ENCODE measurements at regions not wholly inside any gene's neighbourhood (a gene's known extent, or its start where the extent isn't known, plus 50 kb on each side); places are given as distances from the start of the nearest gene placed in this dataset.

- Histone ChIP-seq H3K4me1 (no peaks in the 10 kb centered on the region), H3K36me3 (no peaks in the 10 kb centered on the region), H3K27me3 (no peaks in the 10 kb centered on the region), H3K9me3 (no peaks in the 10 kb centered on the region), H3K4me3 (no peak overlapping the region), H3K27ac (no peak overlapping the region)
- TF ChIP-seq CTCF (IDR thresholded peaks at IDR 0.05): no peak
- intact Hi-C loops (cut with DNase I): no loop called here
- DNase-seq (no peak), ATAC-seq (no peak)
Observed at GRCh38 chr7:41118486-41118885, 584.4 kb downstream of the INHBA start.

- Histone ChIP-seq H3K4me3 (no peak overlapping the region), H3K27ac (no peak overlapping the region), H3K36me3 (no peaks in the 10 kb centered on the region), H3K27me3 (no peaks in the 10 kb centered on the region), H3K9me3 (no peaks in the 10 kb centered on the region), H3K4me1 (no peaks in the 10 kb centered on the region)
- no peak for TF ChIP-seq CTCF (IDR thresholded peaks at IDR 0.05)
- DNase-seq (no peak), ATAC-seq (no peak)
- intact Hi-C loops (cut with DNase I): no loop called here
Observed at GRCh38 chr7:41117431-41117830, 585.5 kb downstream of the INHBA start.

GRCh38 chr7:41116817-41117216 lies 586.1 kb downstream of the INHBA start:
- DNase-seq (no peak), ATAC-seq (no peak)
- no peaks in the 10 kb centered on the region for H3K4me1 ChIP-seq
- H3K27me3 ChIP-seq: no peaks in the 10 kb centered on the region
- intact Hi-C loops (cut with DNase I): no loop called here
- no peak overlapping the region for H3K4me3 ChIP-seq
- H3K27ac ChIP-seq: no peak overlapping the region
- no peak for TF ChIP-seq CTCF (IDR thresholded peaks at IDR 0.05)
- H3K36me3 ChIP-seq: no peaks in the 10 kb centered on the region
- no peaks in the 10 kb centered on the region for H3K9me3 ChIP-seq

GRCh38 chr7:41116337-41116736 lies 586.6 kb downstream of the INHBA start:
- intact Hi-C loops (cut with DNase I): no loop called here
- H3K4me3 ChIP-seq: no peak overlapping the region
- no peaks in the 10 kb centered on the region for H3K4me1 ChIP-seq
- DNase-seq (no peak), ATAC-seq (no peak)
- H3K27me3 ChIP-seq: no peaks in the 10 kb centered on the region
- H3K9me3 ChIP-seq: no peaks in the 10 kb centered on the region
- no peak for TF ChIP-seq CTCF (IDR thresholded peaks at IDR 0.05)
- no peak overlapping the region for H3K27ac ChIP-seq
- H3K36me3 ChIP-seq: no peaks in the 10 kb centered on the region

- Histone ChIP-seq H3K27me3 (no peaks in the 10 kb centered on the region), H3K27ac (no peak overlapping the region), H3K4me3 (no peak overlapping the region), H3K4me1 (no peaks in the 10 kb centered on the region), H3K9me3 (no peaks in the 10 kb centered on the region), H3K36me3 (no peaks in the 10 kb centered on the region)
- no peak for TF ChIP-seq CTCF (IDR thresholded peaks at IDR 0.05)
- ATAC-seq: no peak
- no peak for DNase-seq
- intact Hi-C loops (cut with DNase I): no loop called here
Observed at GRCh38 chr7:41114691-41115090, 588.2 kb downstream of the INHBA start.

GRCh38 chr7:41114131-41114530 lies 588.8 kb downstream of the INHBA start:
- ATAC-seq (no peak), DNase-seq (no peak)
- TF ChIP-seq CTCF (IDR thresholded peaks at IDR 0.05): no peak
- Histone ChIP-seq H3K9me3 (no peaks in the 10 kb centered on the region), H3K27me3 (no peaks in the 10 kb centered on the region), H3K4me1 (no peaks in the 10 kb centered on the region), H3K4me3 (no peak overlapping the region), H3K27ac (no peak overlapping the region), H3K36me3 (no peaks in the 10 kb centered on the region)
- intact Hi-C loops (cut with DNase I): no loop called here
